Right lobe of liver (tissue), 6 donors: ENCODE measurements at regions not wholly inside any gene's neighbourhood (a gene's known extent, or its start where the extent isn't known, plus 50 kb on each side); places are given as distances from the start of the nearest gene placed in this dataset.

Experiments used
- ATAC-seq, 4 donors: fragments of 200-7000 bp; cut with Tn5 transposase; one replicate each; pipeline ENCODE4 v1.9.1; 2020; ENCODE audit warnings: mild to moderate bottlenecking in 4 of 4, moderate library complexity in 4 of 4
- DNase-seq, 3 donors: peaks; one replicate each; pipeline ENCODE4 v3.0.0-alpha.2; 2020
- H3K27ac ChIP-seq, 3 donors: fragments of 200-600 bp; one replicate each; pipeline ENCODE4 v1.8.0; 2022
- H3K27me3 ChIP-seq, 2 donors: fragments of 200-600 bp; one replicate each; pipeline ENCODE4 v1.8.0; 2022
- H3K36me3 ChIP-seq, 4 donors: fragments of 200-600 bp; sonication (generic) in 1 of 4; one replicate each; pipeline versions ENCODE4 v1.5.1 to v1.8.0; 2017 to 2022; ENCODE audit warnings: control low read depth in 1 of 4
- H3K4me1 ChIP-seq, 4 donors: fragments of 200-600 bp; sonication (generic) in 1 of 4; one replicate each; pipeline versions ENCODE4 v1.5.1 to v1.8.0; 2017 to 2022; ENCODE audit warnings: control low read depth in 1 of 4
- H3K4me3 ChIP-seq, 3 donors: fragments of 200-600 bp; one replicate each; pipeline ENCODE4 v1.8.0; 2022
- H3K9me3 ChIP-seq, 4 donors: fragments of 200-600 bp; sonication (generic) in 1 of 4; one replicate each; pipeline versions ENCODE4 v1.5.1 to v1.8.0; 2017 to 2022; ENCODE audit warnings: control low read depth in 1 of 4
- POLR2A ChIP-seq: fragments of 450-650 bp; IDR thresholded peaks from one replicate; pipeline ENCODE4 v1.6.1; 2017; ENCODE audit warnings: antibody characterized with exemption, mild to moderate bottlenecking
- WGBS: methylation state at CpG from one replicate; pipeline ENCODE4 v1.1.6; 2018; ENCODE audit warnings: low coverage, low lambda C conversion rate; ENCODE audit not compliant: insufficient coverage; ENCODE audit errors: missing lambda C conversion rate; 5-methylcytosine and 5-hydroxymethylcytosine counted together
- intact Hi-C, 2 donors: fragments of 100-400 bp; cut with DNase I; formaldehyde crosslinking; loops; one replicate each; pipeline versions ENCODE4 v1.11.2 to v1.14.1; 2022
- TF ChIP-seq, protein P1 (sequence below), 4 donors: fragments of 200-600 bp in 3 of 4; fragments of 450-650 bp in 1 of 4; IDR thresholded peaks; one replicate each; pipeline versions ENCODE4 v1.5.1 to v1.8.0; 2016 to 2022; ENCODE audit warnings: antibody characterized with exemption in 4 of 4, mild to moderate bottlenecking in 2 of 4
- donor health status: DM: no; HTN: yes; CAD: no.
- donor health status: DM: no; HTN: no; CAD: no.
- donor health status: DM: no; HTN: no; CAD: no.
- donor health status: DM: no; HTN: yes; CAD: no.
- donor health status: DM: no; HTN: yes; CAD: no.

DNA sequence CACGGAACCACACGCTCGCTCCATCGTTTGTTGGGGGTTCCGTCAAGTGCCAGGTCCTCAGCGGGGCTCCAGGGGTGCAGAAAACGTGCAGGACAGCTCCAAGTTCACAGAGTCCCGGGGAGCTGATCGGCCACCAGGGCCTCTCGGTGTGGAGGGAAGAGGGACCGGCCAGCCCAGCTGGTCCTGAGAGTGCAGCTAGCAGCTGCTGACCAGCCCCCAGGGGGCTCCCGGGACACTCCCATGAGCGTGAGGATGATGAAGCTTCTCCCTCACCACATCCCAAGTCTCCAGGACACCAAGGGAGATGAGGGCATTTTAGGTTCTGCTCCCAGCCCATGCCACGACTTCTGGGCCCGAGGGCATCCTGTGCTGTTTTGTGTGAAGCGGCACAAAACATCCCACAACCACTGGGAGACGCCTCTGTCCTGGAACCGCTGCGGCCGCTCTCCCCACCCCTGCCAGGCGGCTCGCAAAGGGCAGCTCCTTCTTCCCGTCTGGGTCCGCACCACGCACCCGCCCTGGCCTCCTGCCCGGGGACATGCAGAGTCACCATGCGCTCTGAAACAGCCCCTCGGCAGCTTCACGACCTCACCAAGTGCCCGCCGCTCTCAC, 67.5 kb upstream of the IRX4 start:
- Histone ChIP-seq H3K9me3 (no peaks in the 10 kb centered on the region), H3K27me3 (no peaks in the 10 kb centered on the region), H3K27ac (no peak overlapping the region), H3K4me1 (no peaks in the 10 kb centered on the region), H3K4me3 (no peak overlapping the region), H3K36me3 (no peaks in the 10 kb centered on the region)
- WGBS: 45% methylated on average over 7 of the region's 32 CpGs
- intact Hi-C loops: no loop called here
- no peak for ATAC-seq
- TF ChIP-seq POLR2A: no peak
- TF ChIP-seq, protein P1, sequence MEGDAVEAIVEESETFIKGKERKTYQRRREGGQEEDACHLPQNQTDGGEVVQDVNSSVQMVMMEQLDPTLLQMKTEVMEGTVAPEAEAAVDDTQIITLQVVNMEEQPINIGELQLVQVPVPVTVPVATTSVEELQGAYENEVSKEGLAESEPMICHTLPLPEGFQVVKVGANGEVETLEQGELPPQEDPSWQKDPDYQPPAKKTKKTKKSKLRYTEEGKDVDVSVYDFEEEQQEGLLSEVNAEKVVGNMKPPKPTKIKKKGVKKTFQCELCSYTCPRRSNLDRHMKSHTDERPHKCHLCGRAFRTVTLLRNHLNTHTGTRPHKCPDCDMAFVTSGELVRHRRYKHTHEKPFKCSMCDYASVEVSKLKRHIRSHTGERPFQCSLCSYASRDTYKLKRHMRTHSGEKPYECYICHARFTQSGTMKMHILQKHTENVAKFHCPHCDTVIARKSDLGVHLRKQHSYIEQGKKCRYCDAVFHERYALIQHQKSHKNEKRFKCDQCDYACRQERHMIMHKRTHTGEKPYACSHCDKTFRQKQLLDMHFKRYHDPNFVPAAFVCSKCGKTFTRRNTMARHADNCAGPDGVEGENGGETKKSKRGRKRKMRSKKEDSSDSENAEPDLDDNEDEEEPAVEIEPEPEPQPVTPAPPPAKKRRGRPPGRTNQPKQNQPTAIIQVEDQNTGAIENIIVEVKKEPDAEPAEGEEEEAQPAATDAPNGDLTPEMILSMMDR (IDR thresholded peaks at IDR 0.05): no peak
- DNase-seq: peak in 1 of 3 donors; percentile 30

DNA sequence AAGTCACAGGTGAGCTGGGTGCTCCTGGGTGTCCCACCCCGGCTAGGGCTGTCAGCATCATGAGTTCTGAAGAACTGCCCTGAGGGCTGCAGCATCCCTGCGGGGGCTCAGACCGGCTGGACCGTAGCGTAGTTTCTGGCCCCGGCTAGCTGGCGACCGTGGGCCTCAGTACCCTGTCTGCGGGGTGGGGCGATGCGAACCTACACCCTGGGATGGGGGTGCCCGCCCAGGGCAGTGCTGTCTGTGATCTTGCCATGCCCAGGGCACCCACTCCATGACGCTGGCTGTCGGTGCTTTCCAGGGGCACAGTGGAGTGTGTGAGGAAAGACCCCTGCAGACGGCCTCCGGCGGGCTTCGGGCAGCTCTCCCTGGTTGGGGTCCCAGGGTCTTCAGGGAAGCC, 66.5 kb upstream of the IRX4 start:
- peak in 1 of 3 donors; percentile 36 for DNase-seq
- no peaks in the 10 kb centered on the region for H3K27me3 ChIP-seq
- intact Hi-C loops: no loop called here
- no peaks in the 10 kb centered on the region for H3K36me3 ChIP-seq
- WGBS: 40% methylated on average over 1 of the region's 18 CpGs
- no peaks in the 10 kb centered on the region for H3K4me1 ChIP-seq
- no peak overlapping the region for H3K4me3 ChIP-seq
- no peak for ATAC-seq
- TF ChIP-seq POLR2A: no peak
- TF ChIP-seq, protein P1 (IDR thresholded peaks at IDR 0.05): no peak
- H3K27ac ChIP-seq: no peak overlapping the region
- H3K9me3 ChIP-seq: no peaks in the 10 kb centered on the region

DNA sequence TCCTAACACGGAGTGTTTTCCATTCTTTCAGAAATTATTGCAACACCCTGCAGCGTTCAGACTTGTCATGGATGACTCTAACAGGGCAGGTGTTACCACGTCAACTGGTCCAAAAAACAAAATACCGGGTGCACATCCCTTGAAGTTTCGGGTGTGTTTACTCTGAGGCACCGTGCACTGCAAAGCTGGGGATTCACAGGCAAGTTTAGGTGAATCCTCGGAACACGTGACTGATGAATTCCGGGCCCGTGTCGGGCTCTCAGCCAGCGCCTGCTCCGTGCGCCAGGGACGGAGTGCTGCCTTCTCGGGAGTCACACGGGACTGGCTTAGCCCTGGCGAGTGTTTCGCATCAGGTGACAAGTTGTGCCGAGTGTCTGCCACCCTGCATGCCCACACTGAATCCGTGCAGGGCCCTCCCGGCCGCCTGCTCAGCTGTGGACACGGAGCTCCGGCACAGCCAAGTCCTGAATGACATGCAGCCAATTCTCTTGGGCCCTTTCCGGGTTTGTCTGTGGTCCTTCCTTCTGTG, 66.0 kb upstream of the IRX4 start:
- Histone ChIP-seq H3K27me3 (no peaks in the 10 kb centered on the region), H3K27ac (no peak overlapping the region), H3K9me3 (no peaks in the 10 kb centered on the region), H3K4me3 (no peak overlapping the region), H3K4me1 (no peaks in the 10 kb centered on the region), H3K36me3 (no peaks in the 10 kb centered on the region)
- intact Hi-C loops: no loop called here
- ATAC-seq: no peak
- no peak for TF ChIP-seq POLR2A
- TF ChIP-seq, protein P1 (IDR thresholded peaks at IDR 0.05): no peak
- DNase-seq: no peak
- 41% methylated on average over 6 of the region's 26 CpGs for WGBS

DNA sequence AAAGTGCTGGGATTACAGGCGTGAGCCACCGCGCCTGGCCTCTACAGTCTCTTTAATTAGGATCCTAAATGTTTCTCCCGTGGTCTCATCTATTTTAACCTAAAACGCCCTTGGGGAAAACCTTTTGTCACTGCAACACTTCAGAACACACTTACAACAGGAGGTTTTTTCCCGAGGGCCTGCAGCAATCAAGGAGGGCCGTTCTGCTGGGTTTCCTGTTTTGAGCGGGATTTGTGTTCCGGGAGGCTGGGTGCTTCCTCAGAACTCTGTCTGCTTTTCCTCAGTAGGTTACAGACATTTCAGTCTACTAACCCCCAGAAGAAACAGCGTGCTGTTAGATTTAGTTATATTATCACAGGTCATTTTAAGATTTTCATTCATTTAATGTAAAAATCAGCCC, 65.4 kb upstream of the IRX4 start:
- no peak for TF ChIP-seq POLR2A
- TF ChIP-seq, protein P1 (IDR thresholded peaks at IDR 0.05): no peak
- H3K36me3 ChIP-seq: no peaks in the 10 kb centered on the region
- WGBS: 30% methylated on average over 9 of the region's 10 CpGs
- H3K27ac ChIP-seq: no peak overlapping the region
- ATAC-seq (no peak), DNase-seq (no peak)
- H3K4me1 ChIP-seq: no peaks in the 10 kb centered on the region
- no peaks in the 10 kb centered on the region for H3K9me3 ChIP-seq
- no peaks in the 10 kb centered on the region for H3K27me3 ChIP-seq
- H3K4me3 ChIP-seq: no peak overlapping the region
- intact Hi-C loops: no loop called here
